ENCODE measurements at regions not wholly inside any gene's neighbourhood (a gene's known extent, or its start where the extent isn't known, plus 50 kb on each side); places are given as distances from the start of the nearest gene placed in this dataset.
A peak's percentile ranks its signal among the peaks of the same experiment; 100 is the strongest.

DNA sequence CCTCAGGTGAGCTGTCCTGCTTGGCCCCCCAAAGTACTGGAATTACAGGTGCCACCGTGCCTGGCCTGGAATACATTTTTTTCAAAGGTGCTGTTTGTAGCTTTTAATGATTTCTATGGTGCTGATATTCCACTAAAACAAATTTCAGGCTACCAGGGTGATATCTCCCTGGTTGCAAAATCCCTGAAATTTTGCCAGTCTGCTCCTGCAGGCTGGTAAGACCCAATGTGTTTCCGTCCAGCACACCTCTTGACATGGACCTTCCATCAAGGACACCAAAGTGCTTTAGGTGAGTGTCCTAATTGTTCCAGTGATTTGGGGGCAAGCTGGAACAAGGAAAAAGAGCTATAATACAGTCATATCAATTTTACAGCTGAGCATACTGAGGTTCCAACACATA lies 69.8 kb upstream of the KMT2C start:
- no peak overlapping the region for H2BK12ac ChIP-seq (ENCODE audit: low read length in 2 of 2)
- H4K8ac ChIP-seq (ENCODE audit: low read length): no peak overlapping the region
- H3K27me3 ChIP-seq (ENCODE audit: control insufficient read depth in 1 of 2, insufficient read depth in 1 of 2, low read length in 2 of 2): no peaks in the 10 kb centered on the region
- H2BK120ac ChIP-seq (ENCODE audit: low read depth, low read length): no peak overlapping the region
- DNase-seq: no peak
- no peak overlapping the region for H4K91ac ChIP-seq (ENCODE audit: low read length)
- no peak overlapping the region for H2AFZ ChIP-seq (ENCODE audit: low read depth, low read length)
- H3K14ac ChIP-seq (ENCODE audit: low read length in 2 of 2): no peak overlapping the region
- H3K79me1 ChIP-seq (replicated peaks; ENCODE audit: low read length, poor library complexity, severe bottlenecking): no peaks in the 10 kb centered on the region
- H3K23ac ChIP-seq (ENCODE audit: low read length in 2 of 2): no peak overlapping the region
- no peak overlapping the region for H2BK5ac ChIP-seq (ENCODE audit: low read depth, low read length, poor library complexity, severe bottlenecking)
- peaks cover 2% of the 10 kb centered on the region for H3K4me1 ChIP-seq (ENCODE audit: control insufficient read depth, insufficient read depth, low read depth, low read length)
- no peaks in the 10 kb centered on the region for H3K36me3 ChIP-seq (ENCODE audit: control insufficient read depth in 1 of 2, insufficient read depth in 2 of 2, low read depth in 1 of 2, low read length in 2 of 2)
- H3K4ac ChIP-seq (ENCODE audit: low read depth in 1 of 2, low read length in 2 of 2): no peak overlapping the region
- H3K9me3 ChIP-seq (ENCODE audit: control insufficient read depth, low read length): no peaks in the 10 kb centered on the region
- H3K4me2 ChIP-seq (ENCODE audit: low read length, poor library complexity, severe bottlenecking): no peak overlapping the region
- no peak overlapping the region for H2BK15ac ChIP-seq (ENCODE audit: low read depth, poor library complexity, severe bottlenecking)
- H3K4me3 ChIP-seq (ENCODE audit: insufficient read depth in 1 of 2, low read depth in 1 of 2, low read length in 2 of 2): no peak overlapping the region
- H3K27ac ChIP-seq (ENCODE audit: low read length, poor library complexity, severe bottlenecking): no peak overlapping the region
- WGBS: 100% methylated on average over 2 of the region's 2 CpGs
- no peak overlapping the region for H3K9ac ChIP-seq (ENCODE audit: low read length)
- no peak overlapping the region for H2AK5ac ChIP-seq (ENCODE audit: low read length, severe bottlenecking)
- H3K18ac ChIP-seq (ENCODE audit: low read depth in 1 of 2, low read length in 2 of 2): no peak overlapping the region

DNA sequence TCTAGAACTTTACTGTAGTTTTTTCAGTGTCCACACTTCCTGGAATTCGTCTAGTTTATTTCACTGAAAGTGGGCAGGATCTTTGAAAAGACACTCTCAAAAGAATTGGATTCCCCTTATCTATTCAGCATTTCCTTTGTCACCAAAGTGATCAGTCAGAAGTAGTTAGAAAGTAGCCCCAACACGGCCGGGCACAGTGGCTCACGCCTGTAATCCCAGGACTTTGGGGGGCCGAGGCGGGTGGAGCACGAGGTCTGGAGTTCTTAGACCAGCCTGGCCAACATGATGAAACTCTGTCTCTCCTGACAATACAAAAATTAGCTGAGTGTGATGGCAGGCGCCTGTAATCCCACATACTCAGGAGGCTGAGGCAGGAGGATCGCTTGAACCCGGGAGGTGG lies 69.0 kb upstream of the KMT2C start:
- no peak overlapping the region for H3K23ac ChIP-seq (ENCODE audit: low read length in 2 of 2)
- H3K27ac ChIP-seq (ENCODE audit: low read length, poor library complexity, severe bottlenecking): no peak overlapping the region
- H3K27me3 ChIP-seq (ENCODE audit: control insufficient read depth in 1 of 2, insufficient read depth in 1 of 2, low read length in 2 of 2): no peaks in the 10 kb centered on the region
- H2BK5ac ChIP-seq (ENCODE audit: low read depth, low read length, poor library complexity, severe bottlenecking): no peak overlapping the region
- no peak overlapping the region for H4K91ac ChIP-seq (ENCODE audit: low read length)
- H3K4me1 ChIP-seq (ENCODE audit: control insufficient read depth, insufficient read depth, low read depth, low read length): peaks cover 2% of the 10 kb centered on the region
- H3K79me1 ChIP-seq (replicated peaks; ENCODE audit: low read length, poor library complexity, severe bottlenecking): no peaks in the 10 kb centered on the region
- no peak overlapping the region for H3K4me3 ChIP-seq (ENCODE audit: insufficient read depth in 1 of 2, low read depth in 1 of 2, low read length in 2 of 2)
- H3K4me2 ChIP-seq (ENCODE audit: low read length, poor library complexity, severe bottlenecking): no peak overlapping the region
- no peak overlapping the region for H3K18ac ChIP-seq (ENCODE audit: low read depth in 1 of 2, low read length in 2 of 2)
- no peak for DNase-seq
- H2BK12ac ChIP-seq (ENCODE audit: low read length in 2 of 2): no peak overlapping the region
- H2AK5ac ChIP-seq (ENCODE audit: low read length, severe bottlenecking): no peak overlapping the region
- H2BK15ac ChIP-seq (ENCODE audit: low read depth, poor library complexity, severe bottlenecking): no peak overlapping the region
- H4K8ac ChIP-seq (ENCODE audit: low read length): no peak overlapping the region
- H3K36me3 ChIP-seq (ENCODE audit: control insufficient read depth in 1 of 2, insufficient read depth in 2 of 2, low read depth in 1 of 2, low read length in 2 of 2): no peaks in the 10 kb centered on the region
- 86% methylated on average over 10 of the region's 10 CpGs for WGBS
- no peak overlapping the region for H3K14ac ChIP-seq (ENCODE audit: low read length in 2 of 2)
- H2AFZ ChIP-seq (ENCODE audit: low read depth, low read length): no peak overlapping the region
- H2BK120ac ChIP-seq (ENCODE audit: low read depth, low read length): no peak overlapping the region
- H3K4ac ChIP-seq (ENCODE audit: low read depth in 1 of 2, low read length in 2 of 2): no peak overlapping the region
- no peaks in the 10 kb centered on the region for H3K9me3 ChIP-seq (ENCODE audit: control insufficient read depth, low read length)
- H3K9ac ChIP-seq (ENCODE audit: low read length): no peak overlapping the region

GRCh38 chr7:152504367-152504766 lies 68.6 kb upstream of the KMT2C start:
- H3K23ac ChIP-seq (ENCODE audit: low read length in 2 of 2): no peak overlapping the region

DNA sequence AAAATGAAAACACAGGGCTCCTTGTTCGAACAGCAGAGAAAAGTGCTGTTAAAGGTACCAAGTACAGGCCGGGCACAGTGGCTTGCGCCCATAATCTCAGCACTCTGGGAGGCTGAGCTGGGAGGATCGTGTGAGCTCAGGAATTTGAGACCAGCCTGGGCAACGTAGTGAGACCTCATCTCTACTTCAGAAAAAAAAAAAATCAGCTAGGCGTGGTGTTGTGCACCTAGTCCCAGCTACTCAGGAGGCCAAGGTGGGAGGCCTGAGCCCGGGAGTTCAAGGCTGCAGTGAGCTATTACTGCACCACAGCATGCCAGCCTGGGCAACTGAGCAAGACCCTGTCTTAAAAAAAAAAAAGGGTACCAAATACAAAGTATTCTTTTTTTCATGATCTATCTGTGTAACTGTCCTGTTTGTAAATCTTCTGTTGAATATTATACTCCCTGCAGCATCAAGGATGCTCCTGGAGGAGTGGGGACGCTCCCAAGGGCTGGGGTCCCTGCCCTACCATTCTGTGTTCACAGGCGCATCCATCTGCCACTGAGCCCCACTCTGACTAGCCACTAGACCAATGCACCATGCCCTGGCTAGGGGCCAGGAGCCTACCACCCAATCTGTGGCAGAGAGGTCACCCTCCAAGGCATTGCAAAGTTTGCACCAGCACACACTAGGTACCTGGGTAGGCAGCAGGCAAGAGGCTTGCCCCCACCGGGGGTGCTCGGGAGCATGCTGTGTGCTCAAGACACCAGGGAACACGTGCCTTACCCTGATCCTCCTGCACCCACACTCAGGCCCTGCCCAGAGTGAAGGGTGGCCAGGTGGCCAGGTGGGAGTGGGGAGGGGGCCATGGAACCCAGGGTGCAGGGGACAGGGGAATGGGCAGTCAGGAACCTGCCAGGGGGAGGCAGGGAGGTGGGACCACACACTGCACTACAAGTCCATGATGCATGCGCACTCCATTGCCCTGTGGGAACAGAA lies 67.3 kb upstream of the KMT2C start:
- Histone ChIP-seq H3K18ac (ENCODE audit: low read depth in 1 of 2, low read length in 2 of 2) (no peak overlapping the region), H4K91ac (ENCODE audit: low read length) (no peak overlapping the region), H3K79me1 (replicated peaks; ENCODE audit: low read length, poor library complexity, severe bottlenecking) (no peaks in the 10 kb centered on the region), H2AK5ac (ENCODE audit: low read length, severe bottlenecking) (no peak overlapping the region), H3K4ac (ENCODE audit: low read depth in 1 of 2, low read length in 2 of 2) (no peak overlapping the region), H4K8ac (ENCODE audit: low read length) (no peak overlapping the region), H2BK120ac (ENCODE audit: low read depth, low read length) (no peak overlapping the region), H3K36me3 (ENCODE audit: control insufficient read depth in 1 of 2, insufficient read depth in 2 of 2, low read depth in 1 of 2, low read length in 2 of 2) (no peaks in the 10 kb centered on the region), H3K4me3 (ENCODE audit: insufficient read depth in 1 of 2, low read depth in 1 of 2, low read length in 2 of 2) (no peak overlapping the region), H3K4me2 (ENCODE audit: low read length, poor library complexity, severe bottlenecking) (no peak overlapping the region), H3K14ac (ENCODE audit: low read length in 2 of 2) (peak overlapping the region in 1 of 2 experiments; percentile 11), H2BK12ac (ENCODE audit: low read length in 2 of 2) (no peak overlapping the region), H2BK15ac (ENCODE audit: low read depth, poor library complexity, severe bottlenecking) (no peak overlapping the region), H3K4me1 (ENCODE audit: control insufficient read depth, insufficient read depth, low read depth, low read length) (peaks cover 2% of the 10 kb centered on the region), H3K27me3 (ENCODE audit: control insufficient read depth in 1 of 2, insufficient read depth in 1 of 2, low read length in 2 of 2) (no peaks in the 10 kb centered on the region), H3K23ac (ENCODE audit: low read length in 2 of 2) (no peak overlapping the region), H3K9ac (ENCODE audit: low read length) (no peak overlapping the region), H2AFZ (ENCODE audit: low read depth, low read length) (no peak overlapping the region), H3K9me3 (ENCODE audit: control insufficient read depth, low read length) (no peaks in the 10 kb centered on the region), H2BK5ac (ENCODE audit: low read depth, low read length, poor library complexity, severe bottlenecking) (no peak overlapping the region), H3K27ac (ENCODE audit: low read length, poor library complexity, severe bottlenecking) (no peak overlapping the region)
- DNase-seq: no peak
- 82% methylated on average over 13 of the region's 13 CpGs for WGBS

More at GRCh38 chr7:152504367-152504766, 68.6 kb upstream of the KMT2C start:
- H4K8ac ChIP-seq (ENCODE audit: low read length): no peak overlapping the region
- no peaks in the 10 kb centered on the region for H3K27me3 ChIP-seq (ENCODE audit: control insufficient read depth in 1 of 2, insufficient read depth in 1 of 2, low read length in 2 of 2)
- H2AFZ ChIP-seq (ENCODE audit: low read depth, low read length): no peak overlapping the region
- H3K4me2 ChIP-seq (ENCODE audit: low read length, poor library complexity, severe bottlenecking): no peak overlapping the region
- H3K18ac ChIP-seq (ENCODE audit: low read depth in 1 of 2, low read length in 2 of 2): no peak overlapping the region
- no peaks in the 10 kb centered on the region for H3K79me1 ChIP-seq (replicated peaks; ENCODE audit: low read length, poor library complexity, severe bottlenecking)
- WGBS: 58% methylated on average over 3 of the region's 3 CpGs
- no peak overlapping the region for H3K4ac ChIP-seq (ENCODE audit: low read depth in 1 of 2, low read length in 2 of 2)
- no peak overlapping the region for H3K14ac ChIP-seq (ENCODE audit: low read length in 2 of 2)
- no peak overlapping the region for H2BK12ac ChIP-seq (ENCODE audit: low read length in 2 of 2)
- no peak overlapping the region for H3K27ac ChIP-seq (ENCODE audit: low read length, poor library complexity, severe bottlenecking)
- H2AK5ac ChIP-seq (ENCODE audit: low read length, severe bottlenecking): no peak overlapping the region
- no peak overlapping the region for H2BK120ac ChIP-seq (ENCODE audit: low read depth, low read length)
- H3K36me3 ChIP-seq (ENCODE audit: control insufficient read depth in 1 of 2, insufficient read depth in 2 of 2, low read depth in 1 of 2, low read length in 2 of 2): no peaks in the 10 kb centered on the region
- no peak overlapping the region for H3K9ac ChIP-seq (ENCODE audit: low read length)
- H4K91ac ChIP-seq (ENCODE audit: low read length): no peak overlapping the region
- H2BK15ac ChIP-seq (ENCODE audit: low read depth, poor library complexity, severe bottlenecking): no peak overlapping the region
- no peak overlapping the region for H2BK5ac ChIP-seq (ENCODE audit: low read depth, low read length, poor library complexity, severe bottlenecking)
- no peak for DNase-seq
- H3K4me1 ChIP-seq (ENCODE audit: control insufficient read depth, insufficient read depth, low read depth, low read length): peaks cover 2% of the 10 kb centered on the region
- no peaks in the 10 kb centered on the region for H3K9me3 ChIP-seq (ENCODE audit: control insufficient read depth, low read length)
- H3K4me3 ChIP-seq (ENCODE audit: insufficient read depth in 1 of 2, low read depth in 1 of 2, low read length in 2 of 2): no peak overlapping the region

Measured in mesenchymal stem cell (in vitro differentiated cells and primary cell).